NCI-H446 treated with DMSO at 0.1 percent for 48 hours (cell line): ENCODE measurements at regions not wholly inside any gene's neighbourhood (a gene's known extent, or its start where the extent isn't known, plus 50 kb on each side); places are given as distances from the start of the nearest gene placed in this dataset.

Source experiments
- DNase-seq: peaks from one replicate; lab custom pipeline; 2025; lab: John Stamatoyannopoulos, UW

DNA sequence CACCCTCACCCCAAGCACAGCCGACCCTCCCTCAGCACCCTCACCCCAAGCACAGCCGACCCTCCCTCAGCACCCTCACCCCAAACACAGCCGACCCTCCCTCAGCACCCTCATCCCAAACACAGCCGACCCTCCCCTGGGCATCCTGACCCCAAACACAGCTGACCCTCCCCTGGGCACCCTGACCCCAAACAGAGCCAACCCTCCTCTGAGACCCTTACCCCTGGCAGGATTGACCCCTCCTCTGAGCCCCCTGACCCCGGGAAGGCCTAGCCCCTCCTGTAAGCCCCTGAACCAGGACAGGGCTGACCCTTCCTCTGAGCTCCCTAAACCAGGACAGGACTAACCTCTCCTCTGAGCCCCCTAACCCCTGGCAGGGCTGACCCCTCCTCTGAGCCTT lies 84.4 kb upstream of the RAB6C start:
- no peak for DNase-seq

DNA sequence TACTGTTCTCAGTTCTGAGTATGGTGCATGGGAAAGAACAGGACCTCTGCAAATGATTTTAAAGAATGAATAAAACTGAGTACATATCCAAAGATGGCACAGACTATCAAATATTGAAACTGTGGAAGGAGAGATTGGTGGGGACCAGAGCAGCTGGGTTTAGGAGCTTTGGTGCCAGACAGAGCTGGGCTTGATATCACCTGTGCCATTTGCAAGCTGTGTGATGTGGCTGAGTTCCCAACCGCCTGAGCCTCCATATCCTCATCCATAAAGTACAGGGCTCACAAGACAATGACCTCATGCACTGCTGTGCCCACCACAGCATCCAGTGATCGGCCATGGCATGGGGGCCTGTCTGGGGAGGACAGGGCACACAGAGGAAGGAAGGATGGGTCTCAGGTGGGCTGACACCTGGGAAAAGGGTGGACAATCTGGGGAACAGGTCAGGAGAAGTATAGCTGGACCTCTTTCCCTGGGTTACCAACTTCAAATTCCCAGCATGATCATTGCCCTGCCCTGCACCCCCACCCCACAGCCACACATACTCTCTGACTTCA lies 83.9 kb upstream of the RAB6C start:
- no peak for DNase-seq

DNA sequence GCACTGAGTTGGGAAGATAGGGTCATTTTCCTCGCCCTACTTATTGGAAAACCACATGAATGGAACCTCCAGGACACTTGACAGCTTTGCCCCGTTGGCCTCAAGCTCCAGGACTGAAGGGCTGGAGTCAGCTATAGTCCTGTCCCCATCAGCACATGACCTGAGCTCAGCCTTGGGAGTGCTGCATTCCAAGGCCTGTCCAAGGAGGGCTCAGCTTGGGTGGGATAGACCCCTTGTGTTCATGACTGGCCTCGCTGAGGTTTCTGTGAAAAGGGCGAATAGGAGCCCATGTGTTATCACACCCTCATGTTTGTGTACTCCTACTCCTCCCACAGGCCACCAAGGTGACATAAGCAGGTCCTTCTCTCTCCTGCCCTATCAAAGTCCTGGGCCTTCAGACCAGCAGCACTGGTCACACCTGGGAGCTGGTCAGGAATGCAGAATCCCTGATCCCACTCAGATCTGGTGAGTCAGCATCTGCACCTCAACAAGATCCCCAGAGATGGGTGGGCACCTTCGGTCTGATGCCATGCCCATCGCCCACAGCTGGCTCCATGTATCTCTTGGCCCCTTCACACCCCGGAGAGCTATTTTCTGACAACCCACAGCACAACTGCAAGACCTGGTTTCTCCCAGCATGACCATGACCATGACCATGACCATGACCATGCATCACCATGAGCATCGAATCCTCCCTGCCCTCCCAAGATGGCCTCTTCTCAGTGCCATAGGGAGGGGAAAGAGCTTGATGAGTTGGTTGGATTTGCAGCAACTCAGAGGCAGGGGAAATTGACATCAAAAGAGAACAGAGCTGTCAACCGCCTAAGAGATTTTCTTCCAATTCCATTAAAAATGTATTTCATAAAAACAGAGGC lies 83.0 kb upstream of the RAB6C start:
- DNase-seq = no peak

DNA sequence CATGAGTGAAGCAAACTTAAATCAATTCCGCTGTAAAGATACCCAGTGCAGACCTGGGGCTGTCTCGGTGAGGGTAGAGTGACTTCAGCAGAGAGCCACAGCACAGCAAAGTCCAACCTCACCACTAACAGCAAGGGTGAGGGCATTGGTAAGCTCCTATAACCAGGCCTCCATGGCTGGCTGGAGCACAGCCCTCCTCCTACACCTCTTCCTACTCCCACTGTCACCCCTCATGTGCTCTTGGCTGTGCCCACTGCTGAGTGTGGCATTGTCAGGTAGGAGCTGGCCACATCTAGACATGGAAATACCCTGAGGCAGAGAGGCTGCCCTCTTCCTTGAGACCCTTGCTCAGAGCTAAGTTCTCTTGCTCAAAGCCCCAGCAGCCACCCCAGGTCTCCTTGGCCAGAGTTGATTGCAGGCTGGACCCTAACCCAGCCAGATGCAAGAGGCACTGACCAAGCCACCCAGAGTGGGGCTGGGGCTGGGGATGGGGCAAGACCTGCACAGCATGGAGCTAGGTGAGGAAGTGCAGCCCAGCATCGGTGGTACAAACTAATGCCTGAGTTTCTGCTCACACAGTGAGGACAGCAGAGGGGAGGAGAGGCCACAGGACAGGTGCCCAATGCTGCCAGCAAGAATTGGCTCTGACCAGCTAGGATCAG lies 77.6 kb upstream of the RAB6C start:
- no peak for DNase-seq

DNA sequence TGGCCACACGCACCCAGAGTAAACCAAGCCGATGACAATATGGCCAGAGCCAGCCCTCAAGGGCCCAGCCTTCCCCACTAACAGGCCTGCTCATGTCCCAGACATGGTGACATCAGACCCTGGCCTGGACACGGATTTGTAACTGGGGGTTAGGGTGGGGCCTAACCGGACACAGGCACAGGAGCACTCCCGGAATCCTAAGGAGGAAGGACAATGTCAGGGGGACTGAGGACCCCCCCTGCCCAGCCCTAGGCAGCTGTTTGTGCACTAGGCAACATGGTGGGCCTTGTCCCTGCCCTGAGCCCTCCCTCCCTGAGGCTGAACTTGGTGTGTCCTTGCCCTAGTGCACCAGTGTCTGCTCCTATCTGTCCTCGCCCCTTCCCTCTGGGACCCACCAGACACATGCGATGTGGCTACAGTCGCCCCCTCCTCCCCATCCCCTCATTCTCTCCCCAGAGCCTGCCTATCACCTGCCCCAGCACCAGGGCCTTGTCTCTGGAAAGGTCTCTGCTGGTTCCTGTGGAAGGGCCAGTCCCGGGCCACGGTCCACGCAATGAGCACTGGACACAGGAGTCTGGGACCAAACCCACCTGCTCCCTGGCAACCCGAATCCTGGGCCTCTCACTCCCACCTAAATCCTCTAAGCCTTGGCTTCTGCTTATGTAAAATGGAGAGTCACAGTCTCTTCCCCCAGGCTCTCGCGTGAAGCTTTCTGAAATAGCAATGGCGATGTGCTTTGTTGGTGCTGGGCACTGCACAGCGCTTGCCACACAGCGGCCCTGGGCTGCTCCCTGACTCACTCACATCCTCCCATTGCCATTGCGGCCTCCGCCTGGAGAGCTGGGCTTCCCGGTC lies 76.5 kb upstream of the RAB6C start:
- no peak for DNase-seq

DNA sequence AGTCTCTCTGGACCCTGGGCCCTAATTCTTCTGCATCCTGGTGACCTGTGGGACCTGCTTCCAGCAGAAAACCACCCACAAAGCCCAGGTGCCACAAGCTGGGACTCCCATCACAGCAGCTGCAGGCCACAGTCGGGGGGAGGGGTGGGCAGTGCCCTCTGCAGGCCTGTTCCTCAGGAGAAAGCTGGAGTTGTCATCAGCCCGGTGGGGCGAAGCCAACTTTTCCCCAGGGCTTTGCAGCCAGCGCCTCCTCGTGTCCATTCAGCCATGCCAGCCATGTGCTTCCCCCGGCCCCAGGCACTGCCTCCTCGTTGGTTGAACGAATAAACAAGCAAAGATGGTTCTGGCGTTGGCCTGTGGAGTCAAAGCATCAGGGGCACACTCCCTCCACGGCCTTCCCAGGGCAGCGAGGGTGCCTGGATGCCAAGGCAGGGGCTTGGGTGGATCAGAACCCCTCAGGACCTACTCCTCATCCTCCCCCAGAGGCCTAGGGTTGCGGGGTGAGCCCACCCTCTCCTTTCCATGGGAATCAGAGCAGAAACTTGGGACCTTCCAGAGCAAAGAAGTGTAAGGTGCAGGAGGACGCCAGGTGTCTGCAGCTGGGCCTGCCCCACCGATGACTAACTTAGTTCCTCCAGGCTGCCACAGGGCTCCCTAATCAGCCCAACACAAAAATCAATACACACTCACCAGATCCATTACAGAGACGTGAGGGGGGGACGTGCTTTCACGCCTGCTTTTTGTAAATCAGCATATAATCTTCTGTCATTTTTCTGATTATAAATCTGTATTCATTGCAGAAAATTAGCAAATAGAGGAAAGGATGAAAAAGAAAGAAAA lies 75.7 kb upstream of the RAB6C start:
- DNase-seq = no peak

DNA sequence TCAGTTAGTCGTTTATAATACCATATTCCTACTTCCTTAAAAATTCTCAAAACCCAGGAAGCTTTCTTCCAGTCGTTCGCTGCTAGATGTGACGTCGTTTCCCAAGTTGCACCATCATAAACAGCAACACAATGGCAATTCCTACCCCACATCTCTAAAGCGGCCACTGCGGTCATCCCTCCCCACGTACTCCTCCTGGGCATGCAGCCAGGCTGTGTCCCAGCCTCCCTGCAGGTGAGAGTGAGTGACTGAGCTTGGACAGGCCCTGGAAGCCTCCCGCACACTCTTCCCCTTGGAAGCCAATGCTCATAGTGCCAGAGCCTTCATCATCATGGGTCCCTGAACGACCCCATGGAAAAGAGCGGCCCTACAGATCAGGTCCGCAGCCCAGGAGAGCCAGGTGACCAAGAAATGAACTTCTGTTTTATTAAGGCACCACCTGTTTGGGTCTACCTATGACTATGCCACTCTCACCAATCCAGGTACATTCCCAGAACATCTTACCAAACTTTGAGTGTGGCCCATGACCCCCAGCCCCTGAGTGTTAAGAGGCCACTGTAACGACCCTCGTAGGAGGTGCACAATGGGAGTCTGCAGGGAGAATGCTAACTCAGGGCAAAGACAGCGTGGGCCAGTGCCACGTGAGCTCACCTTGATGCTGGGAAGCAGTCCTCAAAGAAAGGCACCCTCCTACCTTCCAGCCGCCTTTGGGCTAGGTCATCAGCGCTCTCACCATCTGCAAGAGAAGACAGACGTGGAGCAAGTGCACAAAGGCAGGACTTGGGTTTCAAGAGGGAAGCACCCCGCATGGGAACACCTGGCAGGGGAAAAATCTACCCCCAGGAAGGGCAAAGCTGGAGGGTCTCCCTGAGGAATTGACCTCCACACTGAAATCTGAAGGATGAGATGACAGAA lies 74.7 kb upstream of the RAB6C start:
- DNase-seq = no peak

DNA sequence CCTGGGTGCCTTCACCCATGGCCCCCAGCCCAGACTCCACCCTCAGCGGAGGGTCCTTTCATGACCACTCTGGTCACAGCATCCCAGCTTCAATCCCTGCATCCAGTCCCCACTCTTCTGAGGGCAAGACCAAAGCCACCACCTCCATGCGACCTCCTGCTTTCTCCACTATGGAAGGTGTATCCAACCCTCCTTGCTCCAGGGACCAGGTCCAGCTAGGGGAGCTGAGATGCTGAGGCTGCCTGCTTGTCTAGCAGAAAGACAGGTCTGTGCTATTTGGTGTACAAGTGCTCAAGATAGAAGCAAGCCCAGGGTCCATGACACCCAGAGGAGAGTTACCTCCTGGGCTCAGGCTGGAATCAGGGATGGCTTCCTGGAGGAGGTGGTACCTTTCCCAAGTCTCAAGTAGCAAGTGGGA lies 73.8 kb upstream of the RAB6C start:
- DNase-seq = no peak

DNA sequence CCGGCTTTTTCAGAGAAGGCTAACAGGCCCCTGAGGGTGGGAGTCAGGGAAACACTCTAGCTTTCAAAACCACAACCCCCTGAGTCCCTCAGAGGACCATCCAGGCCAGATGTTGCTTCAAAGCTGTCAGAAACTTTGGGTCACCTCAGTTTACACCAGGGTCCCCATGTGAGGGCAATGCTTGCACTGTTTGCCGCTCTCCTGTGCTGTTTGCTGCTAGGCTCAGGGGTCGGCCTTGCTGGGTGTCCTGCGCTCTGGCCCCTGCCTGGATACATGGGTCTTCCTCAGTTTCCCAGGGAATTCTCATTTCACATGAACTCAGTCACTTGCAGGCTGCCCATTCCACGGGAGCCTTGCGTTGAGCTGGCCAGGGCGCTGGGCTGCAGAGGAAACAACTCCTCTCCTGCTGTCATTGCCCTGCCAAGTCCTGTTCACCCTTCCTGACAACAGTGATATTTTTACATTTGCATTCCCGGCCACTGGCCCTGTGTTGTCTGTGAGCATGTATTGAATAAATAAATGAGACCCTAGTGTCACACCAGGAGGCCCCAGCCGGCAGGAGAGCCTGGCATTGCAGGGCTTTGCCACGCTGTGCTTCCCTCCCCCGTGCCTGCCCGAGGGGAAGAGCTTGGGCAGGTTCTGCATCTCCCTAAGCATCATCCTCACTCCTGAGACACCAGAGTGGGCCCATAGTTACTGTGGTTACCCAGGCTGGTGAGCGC lies 73.2 kb upstream of the RAB6C start:
- DNase-seq = no peak

DNA sequence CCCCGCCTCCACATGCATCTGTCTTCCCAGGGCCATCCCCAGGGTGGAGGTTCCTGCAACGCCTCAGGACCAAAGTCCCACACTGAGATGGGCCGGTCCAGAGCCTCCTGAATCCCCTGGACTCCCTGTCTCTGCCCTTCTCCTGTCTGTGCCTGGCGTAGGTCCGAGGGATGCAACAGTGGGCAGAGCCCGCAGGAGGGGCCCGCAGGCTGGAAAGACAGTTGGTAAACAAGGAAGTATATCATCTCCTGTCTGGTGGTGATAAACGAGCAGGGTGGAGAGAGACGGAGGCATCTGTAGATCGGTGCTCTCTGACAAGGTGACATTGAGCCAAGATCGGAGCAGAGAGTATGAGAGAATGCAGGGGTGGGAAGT lies 72.6 kb upstream of the RAB6C start:
- DNase-seq = no peak

DNA sequence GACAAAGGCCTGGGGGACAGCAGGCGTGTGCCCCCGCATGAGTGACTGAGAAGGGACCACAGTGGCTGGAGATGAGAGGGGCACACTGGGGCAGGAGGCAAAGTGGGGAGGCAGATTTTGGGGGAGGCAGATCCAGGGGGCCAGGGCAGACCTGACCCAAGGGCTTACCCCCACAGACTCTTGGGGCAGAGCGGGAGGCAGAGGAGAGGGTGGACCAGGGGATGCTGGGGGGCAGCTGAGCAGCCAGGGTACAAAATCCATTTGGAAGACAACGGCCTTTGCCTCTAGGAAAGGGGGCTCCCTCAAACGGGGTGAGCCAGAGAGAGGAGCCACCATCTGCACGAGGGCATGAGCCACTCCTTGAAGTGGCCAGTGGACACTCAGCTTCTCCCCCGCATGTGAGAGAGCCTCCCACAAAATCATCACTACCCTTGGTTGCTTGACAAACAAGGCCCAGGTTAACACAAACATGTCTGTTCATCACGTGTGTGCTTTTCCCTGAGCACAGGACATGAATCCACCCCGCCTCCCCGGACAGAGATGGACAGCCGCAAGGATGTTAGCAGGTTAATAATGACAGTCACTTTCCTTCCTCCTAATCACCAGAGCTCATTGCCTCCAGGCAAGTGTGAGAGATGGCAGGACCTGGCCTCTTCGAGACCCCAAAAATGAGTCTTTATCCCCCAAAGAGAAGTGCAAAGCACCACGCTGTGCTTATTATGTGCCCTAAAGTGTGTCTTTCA lies 72.0 kb upstream of the RAB6C start:
- no peak for DNase-seq

DNA sequence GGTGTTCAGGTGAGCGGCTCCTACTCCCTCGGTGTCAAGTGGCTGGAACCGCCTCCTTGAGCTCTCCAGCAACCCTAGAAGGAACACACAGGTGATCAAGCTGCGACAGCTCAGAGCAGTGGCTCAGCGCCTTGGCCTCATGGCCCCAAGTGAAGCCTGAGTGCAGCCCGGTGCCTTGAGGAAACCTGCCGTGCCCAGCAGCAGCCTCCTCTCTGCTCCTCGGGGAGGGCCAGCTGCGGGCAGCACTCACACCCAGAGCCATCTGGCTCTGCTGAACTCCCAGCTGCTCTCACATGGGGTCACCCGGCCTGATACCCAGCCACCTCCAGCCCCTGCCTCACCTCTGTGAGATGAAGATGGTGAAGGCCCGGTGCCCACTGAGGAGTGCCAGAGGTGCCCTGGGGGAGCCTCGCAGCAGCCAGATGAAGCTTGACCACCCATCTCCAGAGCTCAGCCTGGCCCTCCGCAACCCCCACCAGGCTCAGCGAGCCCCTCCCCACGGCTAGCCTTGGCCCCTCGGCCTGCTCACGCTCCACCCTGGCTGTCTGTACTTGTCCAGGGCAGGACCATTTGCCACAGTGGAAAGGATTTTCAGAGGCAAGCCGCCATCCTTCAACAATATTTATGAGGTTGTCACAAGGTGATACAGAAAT lies 70.6 kb upstream of the RAB6C start:
- no peak for DNase-seq

DNA sequence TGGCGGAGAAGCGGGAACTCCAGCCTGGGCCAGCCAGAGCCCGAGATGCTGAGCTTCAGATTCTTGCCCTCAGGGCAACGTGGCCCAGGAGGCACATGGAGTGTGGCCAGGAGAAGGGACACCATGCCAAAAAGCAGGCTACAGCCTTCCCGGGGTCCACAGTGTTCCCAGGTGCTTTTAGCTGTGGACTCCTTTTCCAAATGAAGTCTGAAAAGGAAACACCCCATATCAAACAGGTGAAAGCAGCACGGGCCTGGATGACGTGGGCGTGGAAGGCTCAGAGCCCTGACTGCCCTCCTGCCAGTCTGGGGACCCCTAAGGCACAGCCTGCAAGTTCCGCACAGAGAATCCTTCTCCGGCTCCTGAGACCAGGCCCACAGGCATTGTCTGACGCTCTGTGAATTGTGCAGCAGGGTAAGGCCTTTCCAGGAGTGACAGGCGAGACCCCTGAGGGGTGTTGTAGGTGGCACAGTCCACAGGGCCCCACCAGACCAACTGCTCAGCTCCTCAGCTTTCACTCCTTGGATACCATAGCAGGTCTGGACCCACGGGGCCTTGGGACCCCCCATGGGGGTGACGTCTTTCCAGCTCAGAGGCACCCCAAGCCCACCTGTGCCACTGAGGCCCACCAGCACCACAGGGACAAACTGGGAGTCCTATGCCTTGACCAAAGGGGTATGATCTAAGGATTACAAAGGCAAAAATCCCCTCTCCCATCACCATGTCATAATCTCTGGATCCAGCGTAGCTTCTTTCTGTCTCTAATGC lies 69.6 kb upstream of the RAB6C start:
- DNase-seq = no peak

DNA sequence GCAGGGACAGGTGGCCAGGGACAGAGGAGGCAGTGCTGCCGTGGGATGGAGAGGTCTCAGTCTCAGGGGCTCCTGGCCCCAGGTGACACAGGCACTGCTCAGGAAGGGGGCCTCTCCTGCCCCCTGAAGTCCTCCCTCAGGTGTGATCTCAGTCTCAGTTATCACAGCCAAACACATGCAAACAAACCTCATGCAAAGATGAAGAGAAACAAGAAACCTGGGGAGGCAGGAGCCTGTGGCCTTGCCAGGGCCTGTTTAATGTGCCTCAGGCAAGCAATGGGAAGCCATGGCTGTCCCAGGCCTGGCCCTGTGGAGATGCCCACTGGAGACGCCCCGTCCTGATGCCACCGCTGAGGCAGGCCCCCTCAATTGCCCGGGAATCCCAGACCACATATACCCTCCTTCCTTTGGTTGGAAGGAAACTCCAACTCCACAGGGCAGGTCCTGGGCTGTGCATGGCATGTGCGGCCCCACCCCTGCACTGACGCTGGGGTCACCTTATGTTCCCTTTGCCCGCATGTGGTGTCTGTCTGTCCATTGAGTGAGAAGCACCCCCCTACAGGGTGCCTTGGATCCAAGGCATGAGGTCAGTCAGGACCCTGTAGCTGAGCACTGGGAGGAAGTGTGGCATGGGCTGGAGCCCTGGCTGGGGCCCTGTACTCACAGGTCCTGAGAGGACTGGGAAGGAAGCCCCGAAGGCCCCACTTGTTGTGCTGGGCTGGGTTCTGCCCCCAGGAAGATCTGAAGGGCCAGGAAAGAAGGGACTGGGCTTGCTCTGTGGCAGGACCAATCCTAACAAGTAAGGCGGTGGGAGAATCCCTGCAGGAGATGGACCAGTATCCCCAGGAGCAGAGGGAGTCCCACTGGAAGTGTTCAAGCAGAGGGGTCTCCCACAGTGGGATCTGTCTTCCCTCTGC lies 68.8 kb upstream of the RAB6C start:
- no peak for DNase-seq

DNA sequence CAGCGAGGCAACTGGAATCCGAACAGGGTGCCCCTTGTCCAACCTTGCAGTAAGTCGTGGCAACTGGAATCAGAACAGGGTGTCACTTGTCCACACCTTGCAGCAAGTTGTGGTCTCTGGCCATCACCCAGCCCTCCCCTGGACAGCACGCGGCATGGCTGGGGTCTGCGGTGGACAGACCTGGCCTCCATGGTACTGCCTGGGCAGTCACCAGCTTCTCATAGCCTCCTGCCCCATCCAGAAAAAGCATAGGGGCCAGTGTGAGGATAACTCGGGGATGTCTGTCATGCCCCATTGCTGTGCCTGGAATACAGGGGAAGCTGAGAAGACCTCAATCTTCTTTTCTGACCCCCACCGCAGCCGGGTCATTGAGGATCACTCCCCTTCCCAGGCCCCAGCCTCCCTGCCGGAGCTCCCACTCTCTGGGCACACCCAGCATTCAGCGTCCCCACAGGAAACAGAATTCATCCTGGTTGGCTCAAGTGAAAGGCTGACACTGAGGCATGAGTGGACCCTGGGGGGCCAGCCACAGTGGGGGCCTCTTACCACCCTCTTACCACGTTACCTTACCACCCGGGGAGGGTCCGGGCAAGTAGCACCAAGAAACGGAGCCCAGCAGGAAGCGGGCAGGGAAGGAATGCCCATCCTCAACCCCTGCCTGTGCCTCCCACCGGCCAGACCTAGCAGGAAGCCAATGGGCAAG lies 68.0 kb upstream of the RAB6C start:
- DNase-seq = no peak
